Fibroblast of lung (primary cell): ENCODE measurements at regions not wholly inside any gene's neighbourhood (a gene's known extent, or its start where the extent isn't known, plus 50 kb on each side); places are given as distances from the start of the nearest gene placed in this dataset.

ENCODE experiments used
- EZH2 ChIP-seq: IDR thresholded peaks from 2 replicates; pipeline ENCODE4 v1.5.1; 2012; ENCODE audit warnings: low read length, control low read depth, mild to moderate bottlenecking; ENCODE audit errors: missing control alignments
- TF ChIP-seq, protein P1 (sequence below), 2 donors: IDR thresholded peaks in 1 of 2; conservative IDR thresholded peaks in 1 of 2; 1 replicate in 1 of 2; 2 replicates in 1 of 2; pipeline ENCODE4 v1.5.1; 2011 to 2012; ENCODE audit warnings: low read length in 2 of 2, control low read depth in 1 of 2, inconsistent platforms in 1 of 2, low read depth in 1 of 2, mild to moderate bottlenecking in 1 of 2

GRCh38 chr17:55648086-55648485 lies 74.6 kb downstream of the TMEM100 start:
- TF ChIP-seq, protein P1, sequence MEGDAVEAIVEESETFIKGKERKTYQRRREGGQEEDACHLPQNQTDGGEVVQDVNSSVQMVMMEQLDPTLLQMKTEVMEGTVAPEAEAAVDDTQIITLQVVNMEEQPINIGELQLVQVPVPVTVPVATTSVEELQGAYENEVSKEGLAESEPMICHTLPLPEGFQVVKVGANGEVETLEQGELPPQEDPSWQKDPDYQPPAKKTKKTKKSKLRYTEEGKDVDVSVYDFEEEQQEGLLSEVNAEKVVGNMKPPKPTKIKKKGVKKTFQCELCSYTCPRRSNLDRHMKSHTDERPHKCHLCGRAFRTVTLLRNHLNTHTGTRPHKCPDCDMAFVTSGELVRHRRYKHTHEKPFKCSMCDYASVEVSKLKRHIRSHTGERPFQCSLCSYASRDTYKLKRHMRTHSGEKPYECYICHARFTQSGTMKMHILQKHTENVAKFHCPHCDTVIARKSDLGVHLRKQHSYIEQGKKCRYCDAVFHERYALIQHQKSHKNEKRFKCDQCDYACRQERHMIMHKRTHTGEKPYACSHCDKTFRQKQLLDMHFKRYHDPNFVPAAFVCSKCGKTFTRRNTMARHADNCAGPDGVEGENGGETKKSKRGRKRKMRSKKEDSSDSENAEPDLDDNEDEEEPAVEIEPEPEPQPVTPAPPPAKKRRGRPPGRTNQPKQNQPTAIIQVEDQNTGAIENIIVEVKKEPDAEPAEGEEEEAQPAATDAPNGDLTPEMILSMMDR (conservative IDR thresholded peaks at IDR 0.05 in 1 of 2, IDR thresholded peaks at IDR 0.05 in 1 of 2; ENCODE audit: low read depth in 1 of 2, low read length in 2 of 2) = no peak
- no peak for TF ChIP-seq EZH2
